OCI-LY3 (cell line): ENCODE measurements at regions not wholly inside any gene's neighbourhood (a gene's known extent, or its start where the extent isn't known, plus 50 kb on each side); places are given as distances from the start of the nearest gene placed in this dataset.

Experiments
- CTCF ChIP-seq: fragments of 200-600, 300-600 bp; sonication (generic); IDR thresholded peaks from 2 replicates; pipeline ENCODE4 v1.5.1; 2014; ENCODE audit warnings: antibody characterized with exemption, low read length, low read depth
- EZH2phosphoT487 ChIP-seq: fragments of 200-600 bp; shearing (Covaris generic); IDR thresholded peaks from 2 replicates; pipeline ENCODE4 v1.6.1; 2018; ENCODE audit warnings: antibody characterized with exemption, mixed run types, low read depth

- TF ChIP-seq CTCF (no peak), EZH2phosphoT487 (no peak)
Observed at GRCh38 chr2:79446313-79446712, 66.5 kb upstream of the CTNNA2 start.
